ENCODE measurements at regions not wholly inside any gene's neighbourhood (a gene's known extent, or its start where the extent isn't known, plus 50 kb on each side); places are given as distances from the start of the nearest gene placed in this dataset.
A peak's percentile ranks its signal among the peaks of the same experiment; 100 is the strongest.
"Not testable (repeated sequence)": the region's sequence is repeated elsewhere in the genome, so short reads cannot be mapped to it uniquely, and the experiment has no call there.

DNA sequence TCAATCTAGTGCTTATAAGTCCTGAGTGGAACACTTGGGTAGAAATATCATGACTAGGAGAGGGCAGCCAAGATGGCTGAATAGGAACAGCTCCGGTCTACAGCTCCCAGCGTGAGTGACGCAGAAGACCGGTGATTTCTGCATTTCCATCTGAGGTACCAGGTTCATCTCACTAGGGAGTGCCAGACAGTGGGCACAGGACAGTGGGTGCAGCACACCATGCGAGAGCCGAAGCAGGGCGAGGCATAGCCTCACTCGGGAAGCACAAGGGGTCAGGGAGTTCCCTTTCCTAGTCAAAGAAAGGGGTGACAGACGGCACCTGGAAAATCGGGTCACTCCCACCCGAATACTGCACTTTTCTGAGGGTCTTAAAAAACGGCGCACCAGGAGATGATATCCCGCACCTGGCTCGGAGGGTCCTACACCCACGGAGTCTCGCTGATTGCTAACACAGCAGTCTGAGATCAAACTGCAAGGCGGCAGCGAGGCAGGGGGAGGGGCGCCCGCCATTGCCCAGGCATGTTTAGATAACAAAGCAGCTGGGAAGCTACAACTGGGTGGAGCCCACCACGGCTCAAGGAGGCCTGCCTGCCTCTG lies 302.8 kb downstream of the TFAP2B start:
- H3K36me3 ChIP-seq (ENCODE audit: control insufficient read depth, insufficient read depth, low read length); DNase-seq: not testable (repeated sequence)
- 96% methylated on average over 20 of the region's 22 CpGs for WGBS (ENCODE audit: insufficient coverage)

GRCh38 chr6:51129043-51129442 lies 310.4 kb downstream of the TFAP2B start:
- no peak overlapping the region for H3K4me3 ChIP-seq (ENCODE audit: low read length)
- H3K27ac ChIP-seq (ENCODE audit: low read length) = no peak overlapping the region
- DNase-seq = no peak
- no peaks in the 10 kb centered on the region for H3K36me3 ChIP-seq (ENCODE audit: control insufficient read depth, insufficient read depth, low read length)
- H3K9me3 ChIP-seq (replicated peaks; ENCODE audit: control insufficient read depth, low read depth, low read length) = no peaks in the 10 kb centered on the region
- no peaks in the 10 kb centered on the region for H3K4me1 ChIP-seq (ENCODE audit: control insufficient read depth, insufficient read depth, low read length)
- no peaks in the 10 kb centered on the region for H3K27me3 ChIP-seq (ENCODE audit: control insufficient read depth, insufficient read depth, low read length)

More for the DNA sequence above, 302.8 kb downstream of the TFAP2B start:
- not testable (repeated sequence) for H3K4me1 ChIP-seq (ENCODE audit: control insufficient read depth, insufficient read depth, low read length); H3K4me3 ChIP-seq (ENCODE audit: low read length); H3K9me3 ChIP-seq (replicated peaks; ENCODE audit: control insufficient read depth, low read depth, low read length); H3K27ac ChIP-seq (ENCODE audit: low read length); H3K27me3 ChIP-seq (ENCODE audit: control insufficient read depth, insufficient read depth, low read length)

GRCh38 chr6:51137777-51138176 lies 319.1 kb downstream of the TFAP2B start:
- Histone ChIP-seq H3K4me1 (ENCODE audit: control insufficient read depth, insufficient read depth, low read length) (no peaks in the 10 kb centered on the region), H3K27ac (ENCODE audit: low read length) (no peak overlapping the region), H3K9me3 (replicated peaks; ENCODE audit: control insufficient read depth, low read depth, low read length) (peaks cover 3% of the 10 kb centered on the region), H3K4me3 (ENCODE audit: low read length) (no peak overlapping the region), H3K27me3 (ENCODE audit: control insufficient read depth, insufficient read depth, low read length) (no peaks in the 10 kb centered on the region), H3K36me3 (ENCODE audit: control insufficient read depth, insufficient read depth, low read length) (no peaks in the 10 kb centered on the region)
- no peak for DNase-seq

GRCh38 chr6:51139950-51140385 lies 321.3 kb downstream of the TFAP2B start:
- Histone ChIP-seq H3K27ac (ENCODE audit: low read length) (no peak overlapping the region), H3K27me3 (ENCODE audit: control insufficient read depth, insufficient read depth, low read length) (no peaks in the 10 kb centered on the region), H3K4me1 (ENCODE audit: control insufficient read depth, insufficient read depth, low read length) (no peaks in the 10 kb centered on the region), H3K9me3 (replicated peaks; ENCODE audit: control insufficient read depth, low read depth, low read length) (peaks cover 3% of the 10 kb centered on the region), H3K4me3 (ENCODE audit: low read length) (no peak overlapping the region), H3K36me3 (ENCODE audit: control insufficient read depth, insufficient read depth, low read length) (no peaks in the 10 kb centered on the region)
- DNase-seq = peak; percentile 78
- WGBS (ENCODE audit: insufficient coverage) = 20% methylated on average over 2 of the region's 3 CpGs

- DNase-seq = no peak
- no peaks in the 10 kb centered on the region for H3K27me3 ChIP-seq (ENCODE audit: control insufficient read depth, insufficient read depth, low read length)
- no peak overlapping the region for H3K4me3 ChIP-seq (ENCODE audit: low read length)
- no peaks in the 10 kb centered on the region for H3K4me1 ChIP-seq (ENCODE audit: control insufficient read depth, insufficient read depth, low read length)
- no peaks in the 10 kb centered on the region for H3K36me3 ChIP-seq (ENCODE audit: control insufficient read depth, insufficient read depth, low read length)
- no peak overlapping the region for H3K27ac ChIP-seq (ENCODE audit: low read length)
- WGBS (ENCODE audit: insufficient coverage) = no CpG with 5 or more reads among the region's 2 CpGs
- no peaks in the 10 kb centered on the region for H3K9me3 ChIP-seq (replicated peaks; ENCODE audit: control insufficient read depth, low read depth, low read length)
Measured at GRCh38 chr6:51141080-51141479, 322.4 kb downstream of the TFAP2B start.

DNA sequence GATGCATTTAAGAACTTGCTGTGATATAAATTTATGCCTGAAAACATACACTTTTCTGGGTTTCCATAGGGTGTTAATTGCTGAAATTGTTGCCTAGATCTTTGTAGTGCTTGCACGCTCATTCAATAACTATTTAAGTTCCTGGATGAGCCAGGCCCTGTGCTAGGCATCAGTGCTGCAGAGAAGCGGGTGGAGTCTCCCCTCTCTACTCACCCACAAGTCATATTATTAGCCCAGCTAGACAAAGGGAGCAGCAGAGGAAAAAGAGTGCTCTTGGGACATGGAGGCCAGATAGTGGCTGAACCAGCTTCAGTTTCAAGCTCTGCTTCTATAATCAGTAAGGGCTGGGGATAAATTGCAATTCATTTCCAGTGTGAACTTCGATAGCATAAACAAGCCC lies 329.1 kb downstream of the TFAP2B start:
- DNase-seq = no peak
- no peaks in the 10 kb centered on the region for H3K4me1 ChIP-seq (ENCODE audit: control insufficient read depth, insufficient read depth, low read length)
- H3K27ac ChIP-seq (ENCODE audit: low read length) = no peak overlapping the region
- no CpG with 5 or more reads among the region's 3 CpGs for WGBS (ENCODE audit: insufficient coverage)
- no peaks in the 10 kb centered on the region for H3K27me3 ChIP-seq (ENCODE audit: control insufficient read depth, insufficient read depth, low read length)
- H3K36me3 ChIP-seq (ENCODE audit: control insufficient read depth, insufficient read depth, low read length) = no peaks in the 10 kb centered on the region
- no peak overlapping the region for H3K4me3 ChIP-seq (ENCODE audit: low read length)
- H3K9me3 ChIP-seq (replicated peaks; ENCODE audit: control insufficient read depth, low read depth, low read length) = no peaks in the 10 kb centered on the region

DNA sequence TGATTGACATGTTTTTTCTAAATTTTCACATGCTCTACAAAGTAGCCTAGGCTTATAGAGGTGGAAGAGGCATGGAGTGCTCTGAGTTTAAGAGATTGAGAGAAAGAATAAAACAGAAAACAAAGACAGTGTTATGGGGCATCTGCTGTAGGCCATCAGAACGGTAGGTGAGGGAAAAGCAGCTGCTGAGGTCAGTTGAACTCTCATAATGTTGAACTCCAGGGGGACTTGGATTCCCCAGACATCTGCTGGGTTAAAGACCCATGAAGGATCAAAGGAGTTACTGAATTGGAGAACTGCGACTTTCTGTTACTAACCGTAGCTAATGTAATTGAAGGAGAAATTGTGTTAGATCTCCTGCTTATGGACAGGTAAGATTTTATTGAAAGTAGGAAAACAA lies 333.9 kb downstream of the TFAP2B start:
- H3K36me3 ChIP-seq (ENCODE audit: control insufficient read depth, insufficient read depth, low read length) = no peaks in the 10 kb centered on the region
- no peak overlapping the region for H3K4me3 ChIP-seq (ENCODE audit: low read length)
- no peak overlapping the region for H3K27ac ChIP-seq (ENCODE audit: low read length)
- no peaks in the 10 kb centered on the region for H3K4me1 ChIP-seq (ENCODE audit: control insufficient read depth, insufficient read depth, low read length)
- 13% methylated on average over 3 of the region's 3 CpGs for WGBS (ENCODE audit: insufficient coverage)
- H3K9me3 ChIP-seq (replicated peaks; ENCODE audit: control insufficient read depth, low read depth, low read length) = no peaks in the 10 kb centered on the region
- no peak for DNase-seq
- H3K27me3 ChIP-seq (ENCODE audit: control insufficient read depth, insufficient read depth, low read length) = no peaks in the 10 kb centered on the region

DNA sequence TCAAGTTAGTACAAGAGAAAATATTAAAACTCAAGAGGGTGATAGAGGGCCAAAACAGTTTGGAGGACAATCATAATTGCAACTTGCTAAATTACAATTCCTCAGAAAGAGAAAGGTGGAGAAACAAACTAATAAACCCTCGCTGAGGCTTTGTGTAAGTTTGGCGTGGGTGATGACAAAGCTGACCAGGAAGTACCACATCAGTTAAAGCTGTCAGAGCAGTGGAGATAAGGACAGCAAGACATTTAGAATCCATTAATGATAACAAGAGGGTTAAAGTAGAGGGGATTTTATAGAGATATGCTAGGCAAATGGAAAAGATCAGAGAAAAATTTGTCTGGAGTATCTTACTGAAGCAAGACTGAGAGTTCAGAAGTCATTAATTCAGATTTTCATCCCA lies 334.4 kb downstream of the TFAP2B start:
- Histone ChIP-seq H3K4me1 (ENCODE audit: control insufficient read depth, insufficient read depth, low read length) (no peaks in the 10 kb centered on the region), H3K36me3 (ENCODE audit: control insufficient read depth, insufficient read depth, low read length) (no peaks in the 10 kb centered on the region), H3K27ac (ENCODE audit: low read length) (no peak overlapping the region), H3K9me3 (replicated peaks; ENCODE audit: control insufficient read depth, low read depth, low read length) (no peaks in the 10 kb centered on the region), H3K27me3 (ENCODE audit: control insufficient read depth, insufficient read depth, low read length) (no peaks in the 10 kb centered on the region), H3K4me3 (ENCODE audit: low read length) (no peak overlapping the region)
- DNase-seq = no peak
- 80% methylated on average over 1 of the region's 2 CpGs for WGBS (ENCODE audit: insufficient coverage)

GRCh38 chr6:51154925-51155324 lies 336.3 kb downstream of the TFAP2B start:
- not testable (repeated sequence) for H3K27me3 ChIP-seq (ENCODE audit: control insufficient read depth, insufficient read depth, low read length); H3K9me3 ChIP-seq (replicated peaks; ENCODE audit: control insufficient read depth, low read depth, low read length); H3K4me3 ChIP-seq (ENCODE audit: low read length); H3K36me3 ChIP-seq (ENCODE audit: control insufficient read depth, insufficient read depth, low read length); DNase-seq; H3K4me1 ChIP-seq (ENCODE audit: control insufficient read depth, insufficient read depth, low read length); H3K27ac ChIP-seq (ENCODE audit: low read length)
- no CpG with 5 or more reads among the region's 1 CpG for WGBS (ENCODE audit: insufficient coverage)

DNA sequence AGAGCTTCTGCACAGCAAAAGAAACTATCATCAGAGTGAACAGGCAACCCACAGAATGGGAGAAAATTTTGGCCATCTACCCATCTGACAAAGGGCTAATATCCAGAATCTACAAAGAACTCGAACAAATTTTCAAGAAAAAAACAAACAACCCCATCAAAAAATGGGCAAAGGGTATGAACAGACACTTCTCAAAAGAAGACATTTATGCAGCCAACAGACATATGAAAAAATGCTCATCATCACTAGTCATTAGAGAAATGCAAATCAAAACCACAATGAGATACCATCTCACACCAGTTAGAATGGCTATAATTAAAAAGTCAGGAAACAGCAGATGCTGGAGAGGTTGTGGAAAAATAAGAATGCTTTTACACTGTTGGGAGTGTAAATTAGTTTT lies 340.6 kb downstream of the TFAP2B start:
- no CpG with 5 or more reads among the region's 1 CpG for WGBS (ENCODE audit: insufficient coverage)

GRCh38 chr6:51161752-51162151 lies 343.1 kb downstream of the TFAP2B start:
- Histone ChIP-seq H3K4me3 (ENCODE audit: low read length) (no peak overlapping the region), H3K36me3 (ENCODE audit: control insufficient read depth, insufficient read depth, low read length) (no peaks in the 10 kb centered on the region), H3K27me3 (ENCODE audit: control insufficient read depth, insufficient read depth, low read length) (no peaks in the 10 kb centered on the region), H3K9me3 (replicated peaks; ENCODE audit: control insufficient read depth, low read depth, low read length) (no peaks in the 10 kb centered on the region), H3K27ac (ENCODE audit: low read length) (no peak overlapping the region), H3K4me1 (ENCODE audit: control insufficient read depth, insufficient read depth, low read length) (no peaks in the 10 kb centered on the region)
- no peak for DNase-seq

More for the DNA sequence above, 340.6 kb downstream of the TFAP2B start:
- not testable (repeated sequence) for H3K9me3 ChIP-seq (replicated peaks; ENCODE audit: control insufficient read depth, low read depth, low read length); H3K27ac ChIP-seq (ENCODE audit: low read length); H3K36me3 ChIP-seq (ENCODE audit: control insufficient read depth, insufficient read depth, low read length); H3K4me3 ChIP-seq (ENCODE audit: low read length); H3K27me3 ChIP-seq (ENCODE audit: control insufficient read depth, insufficient read depth, low read length); DNase-seq; H3K4me1 ChIP-seq (ENCODE audit: control insufficient read depth, insufficient read depth, low read length)
